GM21515 (cell line): ENCODE measurements at regions not wholly inside any gene's neighbourhood (a gene's known extent, or its start where the extent isn't known, plus 50 kb on each side); places are given as distances from the start of the nearest gene placed in this dataset.
"Not testable (repeated sequence)": the region's sequence is repeated elsewhere in the genome, so short reads cannot be mapped to it uniquely, and the experiment has no call there.

Source experiments
- ATAC-seq: cut with Tn5 transposase; IDR thresholded peaks from one replicate; pipeline ENCODE4 v1.9.1; 2021; ENCODE audit not compliant: unreplicated experiment

GRCh38 chr6:11387707-11388430 lies 149.7 kb upstream of the TMEM170B start:
- no peak for ATAC-seq

GRCh38 chr6:11386726-11387125 lies 150.8 kb upstream of the TMEM170B start:
- no peak for ATAC-seq

- ATAC-seq, result peak; percentile 70
Observed at GRCh38 chr6:11386323-11386722, 151.2 kb upstream of the TMEM170B start.

DNA sequence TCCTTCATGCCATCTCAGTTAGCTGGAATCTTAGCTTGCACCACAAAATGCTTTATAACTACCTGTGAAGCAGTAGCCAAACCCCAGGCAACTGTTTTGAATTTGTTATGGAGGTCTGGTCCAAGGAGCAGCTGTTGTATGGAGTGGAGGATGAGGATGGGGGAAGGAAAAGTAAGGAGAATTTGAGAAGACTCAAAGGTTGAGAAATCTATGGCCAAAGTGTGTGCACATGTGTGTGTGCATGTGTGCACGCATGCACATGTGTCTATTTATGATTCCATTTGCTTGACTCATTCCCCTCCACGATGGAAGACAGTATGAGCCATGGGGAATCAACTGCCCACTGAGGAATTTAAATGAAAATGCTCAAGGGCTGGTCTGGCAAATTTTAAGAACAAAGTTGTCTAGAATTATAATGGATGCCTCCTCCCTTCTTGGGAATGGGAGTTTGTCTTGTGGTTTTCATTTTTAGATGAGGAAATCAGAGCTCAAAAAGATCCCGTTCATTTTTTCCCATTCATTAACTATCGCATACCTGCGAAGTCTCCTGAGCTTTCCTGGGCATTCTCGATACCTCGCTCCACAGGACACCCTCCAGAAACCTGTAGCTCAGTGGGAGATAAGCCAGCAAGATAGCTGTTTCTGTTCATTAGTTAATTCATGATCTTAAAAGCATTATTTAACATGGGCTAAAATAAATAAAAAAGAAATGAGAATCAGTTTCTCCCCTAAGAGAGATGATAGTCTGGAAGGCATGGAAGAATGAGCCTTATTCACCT lies 152.3 kb upstream of the NEDD9 start:
- no peak for ATAC-seq

DNA sequence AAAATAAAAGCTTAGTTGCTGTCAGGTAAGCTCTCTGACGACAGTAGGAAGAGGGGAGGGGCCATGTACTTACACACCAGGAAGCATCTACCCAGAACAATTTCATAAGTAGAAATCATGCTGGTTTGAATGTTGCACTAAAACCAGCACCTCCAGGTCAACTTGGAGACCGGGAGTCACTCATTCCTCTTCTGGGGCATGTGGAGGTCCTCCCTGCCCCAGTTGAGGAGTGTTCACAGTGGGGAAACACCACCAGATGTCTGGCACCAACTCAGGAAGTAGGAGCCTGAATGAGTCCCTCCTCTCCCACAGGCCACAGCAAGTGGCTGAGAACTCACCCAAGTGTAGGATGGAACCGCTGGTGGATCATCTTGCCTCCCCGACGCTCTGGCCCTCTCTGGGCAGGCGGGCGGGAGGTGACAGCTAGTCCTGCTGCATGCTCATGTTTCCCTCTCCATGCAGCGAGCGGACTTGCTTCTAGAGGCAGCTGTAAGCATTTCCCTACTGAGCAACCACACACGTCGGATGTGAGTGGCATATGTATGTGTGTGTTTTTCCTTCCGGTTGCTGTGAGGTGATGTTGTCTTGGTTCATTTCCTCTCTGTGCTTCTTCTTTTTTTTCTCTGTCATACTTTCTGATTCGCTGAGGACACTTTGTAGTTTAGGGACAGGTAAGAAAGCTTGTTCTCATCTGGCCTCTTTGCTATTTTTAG lies 149.5 kb upstream of the NEDD9 start:
- peak; percentile 80 for ATAC-seq

- no peak for ATAC-seq
Observed at GRCh38 chr6:11380969-11381744, 148.7 kb upstream of the NEDD9 start.

GRCh38 chr6:11380549-11380948 lies 148.1 kb upstream of the NEDD9 start:
- ATAC-seq, result no peak

GRCh38 chr6:11379805-11380204 lies 147.3 kb upstream of the NEDD9 start:
- ATAC-seq, result no peak

GRCh38 chr6:11378639-11379038 lies 146.2 kb upstream of the NEDD9 start:
- no peak for ATAC-seq

DNA sequence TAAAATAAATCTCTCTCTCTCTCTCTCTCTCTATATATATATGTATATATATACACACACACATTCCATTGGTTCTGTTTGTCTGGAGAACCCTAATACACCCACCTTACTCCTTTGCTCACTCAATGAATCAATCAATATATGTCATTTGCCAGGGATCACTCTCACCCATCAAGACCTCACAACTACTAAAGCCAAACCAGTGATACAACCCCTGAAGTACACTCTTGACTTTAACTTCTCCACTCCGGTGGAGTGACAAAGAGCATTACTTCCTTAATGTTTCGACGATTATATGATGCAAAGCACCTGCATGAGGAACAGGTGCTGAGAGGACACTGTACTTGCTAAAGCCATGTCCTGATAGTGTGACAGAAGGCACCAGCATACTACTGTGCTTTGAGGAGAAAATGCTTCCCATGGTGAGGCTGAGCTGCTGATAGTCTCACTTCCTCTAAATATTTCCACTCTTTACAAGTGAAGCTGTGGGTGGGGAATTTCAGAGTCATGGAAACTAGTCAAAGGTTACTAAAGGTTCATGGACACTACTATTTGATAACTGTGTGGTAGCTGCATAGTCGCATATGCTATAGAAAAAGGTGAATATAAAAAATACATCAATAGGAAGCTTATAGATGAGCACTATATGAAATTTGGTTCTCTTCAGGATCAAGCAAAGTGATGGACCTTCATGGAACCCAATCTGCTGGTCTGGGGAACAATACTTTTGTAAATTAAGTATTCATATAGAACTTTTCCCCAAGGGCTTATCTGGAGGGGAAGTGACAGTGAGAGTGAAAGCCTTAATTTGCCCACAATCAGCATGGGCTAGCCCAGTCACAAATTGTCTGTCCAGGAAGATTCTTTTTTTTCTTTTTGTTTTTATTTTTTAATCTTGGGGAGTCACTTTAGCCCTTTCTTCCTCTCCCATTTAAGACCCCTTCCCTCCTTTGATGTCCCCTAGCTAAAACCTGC lies 141.9 kb upstream of the NEDD9 start:
- peak; percentile 88 for ATAC-seq

DNA sequence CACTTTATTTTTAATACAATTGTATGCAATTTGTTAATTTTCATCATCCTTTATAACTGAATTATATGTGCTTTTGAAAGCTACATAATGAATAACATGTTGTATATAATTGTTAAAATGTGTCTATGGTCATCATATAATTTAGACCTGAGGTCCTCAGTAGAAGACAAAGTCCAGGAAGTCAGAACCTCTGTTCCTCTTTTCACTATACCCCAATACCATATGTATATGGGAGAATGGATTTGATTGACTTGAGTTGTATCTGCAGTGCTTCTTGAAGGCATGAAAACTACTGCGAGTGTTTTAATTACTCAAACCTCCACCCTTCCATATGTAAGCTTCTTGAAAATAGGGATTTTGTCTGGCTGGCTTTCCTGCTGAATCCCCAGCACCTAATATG lies 140.7 kb upstream of the NEDD9 start:
- ATAC-seq, result no peak

DNA sequence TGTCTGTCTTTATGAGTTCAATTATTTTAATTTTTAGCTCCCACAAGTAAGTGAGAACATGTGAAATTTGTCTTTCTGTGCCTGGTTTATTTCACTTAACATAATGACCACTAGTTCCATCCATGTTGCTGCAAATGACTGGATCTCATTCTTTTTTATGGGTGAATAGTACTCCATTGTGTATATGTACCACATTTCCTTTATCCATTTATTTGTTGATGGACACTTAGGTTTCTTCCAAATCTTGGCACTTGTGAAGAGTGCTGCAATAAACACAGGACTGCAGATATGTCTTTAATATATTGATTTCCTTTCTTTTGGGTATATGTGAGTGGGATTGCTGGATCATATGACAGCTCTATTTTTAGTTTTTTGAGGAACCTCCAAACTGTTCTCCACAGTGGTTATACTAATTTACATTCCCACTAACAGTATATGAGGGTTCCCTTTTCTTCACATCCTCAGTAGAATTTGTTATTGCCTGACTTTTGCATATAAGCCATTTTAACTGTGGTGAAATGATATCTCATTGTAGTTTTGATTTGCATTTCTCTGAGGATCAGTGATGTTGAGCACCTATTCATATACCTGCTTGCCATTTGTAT lies 139.8 kb upstream of the NEDD9 start:
- not testable (repeated sequence) for ATAC-seq

GRCh38 chr6:11370191-11371018 lies 137.9 kb upstream of the NEDD9 start:
- no peak for ATAC-seq

DNA sequence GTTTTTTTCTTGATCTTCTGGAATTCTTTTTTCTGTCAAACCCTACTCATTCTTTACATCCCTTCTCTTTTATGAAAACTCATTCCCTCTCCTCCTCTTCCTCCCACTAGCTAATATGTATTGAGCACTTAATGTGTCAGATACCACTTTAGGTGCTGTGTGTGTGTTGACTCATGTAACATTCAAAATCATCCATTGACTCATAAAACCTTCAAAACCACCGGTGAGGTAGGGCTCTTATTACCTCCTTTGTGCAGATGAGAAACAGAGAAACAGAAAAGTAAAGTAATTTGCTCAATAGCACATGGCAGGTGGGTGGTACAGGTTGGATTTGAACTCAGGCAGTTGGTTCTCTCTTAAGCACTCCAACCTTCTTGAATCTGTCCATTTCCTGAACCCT lies 136.3 kb upstream of the NEDD9 start:
- no peak for ATAC-seq

- no peak for ATAC-seq
Observed at GRCh38 chr6:11368264-11368663, 135.8 kb upstream of the NEDD9 start.

GRCh38 chr6:11367638-11368199 lies 135.3 kb upstream of the NEDD9 start:
- ATAC-seq, result no peak

DNA sequence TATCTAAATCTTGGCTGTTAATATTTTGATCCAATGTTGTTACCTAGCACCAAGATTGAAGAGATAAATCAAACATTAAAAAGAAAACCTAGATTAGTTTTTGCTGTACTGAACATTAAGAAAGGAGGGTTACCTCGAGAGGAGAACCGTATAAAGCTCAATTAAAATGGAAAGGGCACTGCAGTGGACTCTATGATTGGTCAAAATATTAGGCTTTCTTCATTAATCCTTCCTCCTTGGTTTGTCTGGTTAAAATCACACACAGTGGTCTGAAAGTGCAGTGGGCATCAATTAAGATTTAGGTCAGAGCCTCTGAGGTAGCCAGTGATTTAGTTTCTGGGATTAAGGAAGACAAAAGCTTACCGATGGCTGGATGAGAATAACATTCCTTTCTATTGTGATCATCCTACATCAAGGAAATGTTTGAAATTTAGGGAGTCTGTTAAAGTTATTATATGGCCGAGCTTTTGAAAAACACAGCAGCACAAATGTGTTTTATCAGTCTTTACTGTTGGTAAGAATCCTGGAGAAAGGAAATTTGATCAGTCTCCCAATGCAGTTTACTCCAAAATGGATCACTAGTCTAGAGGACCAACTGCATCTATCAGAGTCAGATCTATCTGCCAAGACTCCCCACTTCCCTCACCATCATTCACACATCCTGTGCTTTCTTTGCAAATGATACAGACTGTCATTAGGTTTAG lies 134.6 kb upstream of the NEDD9 start:
- ATAC-seq, result no peak
